ENCODE measurements at regions not wholly inside any gene's neighbourhood (a gene's known extent, or its start where the extent isn't known, plus 50 kb on each side); places are given as distances from the start of the nearest gene placed in this dataset.
"Not testable (repeated sequence)": the region's sequence is repeated elsewhere in the genome, so short reads cannot be mapped to it uniquely, and the experiment has no call there.

DNA sequence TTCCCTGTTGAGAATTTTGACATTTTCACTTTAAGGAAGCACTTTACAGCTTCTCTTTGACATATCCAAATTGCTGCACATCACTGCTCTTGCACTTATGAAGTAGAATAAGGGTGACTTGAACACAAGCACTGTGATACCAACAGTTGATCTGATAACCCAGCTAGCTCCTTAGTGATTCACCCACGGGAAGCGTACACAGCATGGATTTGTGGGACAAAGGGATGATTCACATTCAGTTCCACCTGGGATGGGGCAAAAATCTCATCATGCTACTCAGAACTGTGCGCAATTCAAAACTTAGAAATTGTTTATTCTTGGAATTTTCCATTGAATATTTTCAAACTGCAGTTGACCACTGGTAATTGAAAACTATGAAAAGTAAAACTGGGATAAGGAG is 1565.5 kb upstream of the CDH9 start:
- Histone ChIP-seq H3K4ac (ENCODE audit: low read depth in 1 of 2, low read length in 2 of 2) (no peak overlapping the region), H2AK5ac (ENCODE audit: low read length, severe bottlenecking) (no peak overlapping the region), H3K27me3 (ENCODE audit: control insufficient read depth in 1 of 2, insufficient read depth in 1 of 2, low read length in 2 of 2) (no peaks in the 10 kb centered on the region), H3K9me3 (ENCODE audit: control insufficient read depth, low read length) (peaks cover 23% of the 10 kb centered on the region), H2BK12ac (ENCODE audit: low read length in 2 of 2) (no peak overlapping the region), H2BK120ac (ENCODE audit: low read depth, low read length) (no peak overlapping the region), H2AFZ (ENCODE audit: low read depth, low read length) (no peak overlapping the region), H3K79me1 (replicated peaks; ENCODE audit: low read length, poor library complexity, severe bottlenecking) (no peaks in the 10 kb centered on the region), H3K18ac (ENCODE audit: low read depth in 1 of 2, low read length in 2 of 2) (no peak overlapping the region), H2BK15ac (ENCODE audit: low read depth, poor library complexity, severe bottlenecking) (no peak overlapping the region), H4K8ac (ENCODE audit: low read length) (no peak overlapping the region), H4K91ac (ENCODE audit: low read length) (no peak overlapping the region), H3K9ac (ENCODE audit: low read length) (no peak overlapping the region), H3K4me1 (ENCODE audit: control insufficient read depth, insufficient read depth, low read depth, low read length) (no peaks in the 10 kb centered on the region), H3K27ac (ENCODE audit: low read length, poor library complexity, severe bottlenecking) (no peak overlapping the region), H3K36me3 (ENCODE audit: control insufficient read depth in 1 of 2, insufficient read depth in 2 of 2, low read depth in 1 of 2, low read length in 2 of 2) (no peaks in the 10 kb centered on the region), H3K23ac (ENCODE audit: low read length in 2 of 2) (no peak overlapping the region), H3K14ac (ENCODE audit: low read length in 2 of 2) (no peak overlapping the region), H2BK5ac (ENCODE audit: low read depth, low read length, poor library complexity, severe bottlenecking) (no peak overlapping the region), H3K4me2 (ENCODE audit: low read length, poor library complexity, severe bottlenecking) (no peak overlapping the region), H3K4me3 (ENCODE audit: insufficient read depth in 1 of 2, low read depth in 1 of 2, low read length in 2 of 2) (no peak overlapping the region)
- DNase-seq: no peak
- 75% methylated on average over 2 of the region's 3 CpGs for WGBS

DNA sequence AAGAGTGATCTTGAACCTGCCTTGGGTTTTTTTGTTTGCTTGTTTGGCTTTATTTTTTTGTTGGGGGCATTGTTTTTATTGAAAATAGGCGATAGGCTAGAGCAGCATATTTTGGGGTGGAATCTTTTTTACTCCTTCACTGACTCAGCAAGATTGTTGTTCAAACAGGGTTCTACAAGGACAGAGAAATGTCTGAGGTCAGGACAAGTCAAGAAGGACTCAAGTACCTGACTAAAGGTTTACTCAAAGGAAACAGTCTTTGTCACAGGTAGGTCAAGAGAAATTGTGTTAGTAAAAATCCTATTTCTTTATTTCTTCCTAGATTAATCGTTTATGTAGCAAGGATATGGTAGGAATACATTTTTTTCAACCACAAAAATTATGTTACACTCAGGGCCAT is 1564.0 kb upstream of the CDH9 start:
- no peak overlapping the region for H3K23ac ChIP-seq (ENCODE audit: low read length in 2 of 2)
- no peak overlapping the region for H4K8ac ChIP-seq (ENCODE audit: low read length)
- peaks cover 11% of the 10 kb centered on the region for H3K9me3 ChIP-seq (ENCODE audit: control insufficient read depth, low read length)
- H2BK15ac ChIP-seq (ENCODE audit: low read depth, poor library complexity, severe bottlenecking): no peak overlapping the region
- no peak overlapping the region for H3K9ac ChIP-seq (ENCODE audit: low read length)
- 88% methylated on average over 1 of the region's 2 CpGs for WGBS
- H2BK5ac ChIP-seq (ENCODE audit: low read depth, low read length, poor library complexity, severe bottlenecking): no peak overlapping the region
- H2BK120ac ChIP-seq (ENCODE audit: low read depth, low read length): no peak overlapping the region
- H3K18ac ChIP-seq (ENCODE audit: low read depth in 1 of 2, low read length in 2 of 2): no peak overlapping the region
- no peaks in the 10 kb centered on the region for H3K27me3 ChIP-seq (ENCODE audit: control insufficient read depth in 1 of 2, insufficient read depth in 1 of 2, low read length in 2 of 2)
- H3K4ac ChIP-seq (ENCODE audit: low read depth in 1 of 2, low read length in 2 of 2): no peak overlapping the region
- H3K27ac ChIP-seq (ENCODE audit: low read length, poor library complexity, severe bottlenecking): no peak overlapping the region
- no peak overlapping the region for H3K4me2 ChIP-seq (ENCODE audit: low read length, poor library complexity, severe bottlenecking)
- no peak overlapping the region for H3K4me3 ChIP-seq (ENCODE audit: insufficient read depth in 1 of 2, low read depth in 1 of 2, low read length in 2 of 2)
- no peak overlapping the region for H4K91ac ChIP-seq (ENCODE audit: low read length)
- DNase-seq: no peak
- H3K79me1 ChIP-seq (replicated peaks; ENCODE audit: low read length, poor library complexity, severe bottlenecking): no peaks in the 10 kb centered on the region
- no peak overlapping the region for H2AK5ac ChIP-seq (ENCODE audit: low read length, severe bottlenecking)
- no peak overlapping the region for H3K14ac ChIP-seq (ENCODE audit: low read length in 2 of 2)
- no peak overlapping the region for H2BK12ac ChIP-seq (ENCODE audit: low read length in 2 of 2)
- no peak overlapping the region for H2AFZ ChIP-seq (ENCODE audit: low read depth, low read length)
- no peaks in the 10 kb centered on the region for H3K36me3 ChIP-seq (ENCODE audit: control insufficient read depth in 1 of 2, insufficient read depth in 2 of 2, low read depth in 1 of 2, low read length in 2 of 2)
- no peaks in the 10 kb centered on the region for H3K4me1 ChIP-seq (ENCODE audit: control insufficient read depth, insufficient read depth, low read depth, low read length)

DNA sequence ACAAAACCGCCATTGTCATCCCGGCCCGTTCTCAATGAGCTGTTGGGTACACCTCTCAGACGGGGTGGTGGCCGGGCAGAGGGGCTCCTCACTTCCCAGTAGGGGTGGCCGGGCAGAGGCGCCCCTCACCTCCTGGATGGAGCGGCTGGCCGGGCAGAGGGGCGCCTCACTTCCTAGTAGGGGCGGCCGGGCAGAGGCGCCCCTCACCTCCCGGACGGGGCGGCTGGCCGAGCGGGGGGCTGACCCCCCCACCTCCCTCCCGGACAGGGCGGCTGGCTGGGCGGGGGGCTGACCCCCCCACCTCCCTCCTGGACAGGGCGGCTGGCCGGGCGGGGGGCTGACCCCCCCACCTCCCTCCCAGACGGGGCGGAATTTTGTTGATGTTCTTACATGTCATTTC is 1558.3 kb upstream of the CDH9 start:
- not testable (repeated sequence) for H3K27me3 ChIP-seq (ENCODE audit: control insufficient read depth in 1 of 2, insufficient read depth in 1 of 2, low read length in 2 of 2); H3K36me3 ChIP-seq (ENCODE audit: control insufficient read depth in 1 of 2, insufficient read depth in 2 of 2, low read depth in 1 of 2, low read length in 2 of 2); H2BK12ac ChIP-seq (ENCODE audit: low read length in 2 of 2); H2BK120ac ChIP-seq (ENCODE audit: low read depth, low read length); H3K79me1 ChIP-seq (replicated peaks; ENCODE audit: low read length, poor library complexity, severe bottlenecking); H3K4me3 ChIP-seq (ENCODE audit: insufficient read depth in 1 of 2, low read depth in 1 of 2, low read length in 2 of 2); H3K14ac ChIP-seq (ENCODE audit: low read length in 2 of 2); H2AFZ ChIP-seq (ENCODE audit: low read depth, low read length); DNase-seq; H4K91ac ChIP-seq (ENCODE audit: low read length); H3K4me1 ChIP-seq (ENCODE audit: control insufficient read depth, insufficient read depth, low read depth, low read length); H3K18ac ChIP-seq (ENCODE audit: low read depth in 1 of 2, low read length in 2 of 2); H3K23ac ChIP-seq (ENCODE audit: low read length in 2 of 2); H3K27ac ChIP-seq (ENCODE audit: low read length, poor library complexity, severe bottlenecking); H2BK5ac ChIP-seq (ENCODE audit: low read depth, low read length, poor library complexity, severe bottlenecking); H2AK5ac ChIP-seq (ENCODE audit: low read length, severe bottlenecking); H3K4me2 ChIP-seq (ENCODE audit: low read length, poor library complexity, severe bottlenecking); H2BK15ac ChIP-seq (ENCODE audit: low read depth, poor library complexity, severe bottlenecking); H3K9ac ChIP-seq (ENCODE audit: low read length); H4K8ac ChIP-seq (ENCODE audit: low read length); H3K4ac ChIP-seq (ENCODE audit: low read depth in 1 of 2, low read length in 2 of 2)
- 90% methylated on average over 7 of the region's 26 CpGs for WGBS
- peaks cover 26% of the 10 kb centered on the region for H3K9me3 ChIP-seq (ENCODE audit: control insufficient read depth, low read length)

DNA sequence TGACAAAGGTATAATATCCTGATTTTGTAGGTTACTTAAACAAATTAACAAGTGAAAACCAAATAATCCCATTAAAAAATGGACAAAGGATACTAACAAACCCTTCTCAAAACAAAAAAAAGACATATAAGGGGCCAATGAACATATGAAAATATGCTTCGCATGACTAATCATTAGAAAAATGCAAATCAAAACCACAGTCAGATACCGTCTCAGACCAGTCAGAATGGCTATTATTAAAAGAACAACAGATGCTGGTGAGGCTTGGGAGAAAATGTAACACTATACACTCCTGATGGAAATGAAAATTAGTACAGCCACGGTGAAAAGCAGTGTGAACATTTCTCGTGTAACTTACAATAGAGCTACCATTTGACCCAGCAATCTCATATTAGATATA is 1542.2 kb upstream of the CDH9 start:
- DNase-seq: peak; percentile 7
- H3K9ac ChIP-seq (ENCODE audit: low read length): no peak overlapping the region
- H3K79me1 ChIP-seq (replicated peaks; ENCODE audit: low read length, poor library complexity, severe bottlenecking): no peaks in the 10 kb centered on the region
- no peak overlapping the region for H2BK12ac ChIP-seq (ENCODE audit: low read length in 2 of 2)
- H3K36me3 ChIP-seq (ENCODE audit: control insufficient read depth in 1 of 2, insufficient read depth in 2 of 2, low read depth in 1 of 2, low read length in 2 of 2): no peaks in the 10 kb centered on the region
- no peak overlapping the region for H2AK5ac ChIP-seq (ENCODE audit: low read length, severe bottlenecking)
- no peak overlapping the region for H2AFZ ChIP-seq (ENCODE audit: low read depth, low read length)
- H3K4me2 ChIP-seq (ENCODE audit: low read length, poor library complexity, severe bottlenecking): no peak overlapping the region
- H2BK120ac ChIP-seq (ENCODE audit: low read depth, low read length): no peak overlapping the region
- H2BK15ac ChIP-seq (ENCODE audit: low read depth, poor library complexity, severe bottlenecking): no peak overlapping the region
- H3K27me3 ChIP-seq (ENCODE audit: control insufficient read depth in 1 of 2, insufficient read depth in 1 of 2, low read length in 2 of 2): no peaks in the 10 kb centered on the region
- no peak overlapping the region for H2BK5ac ChIP-seq (ENCODE audit: low read depth, low read length, poor library complexity, severe bottlenecking)
- no peak overlapping the region for H3K4me3 ChIP-seq (ENCODE audit: insufficient read depth in 1 of 2, low read depth in 1 of 2, low read length in 2 of 2)
- no peak overlapping the region for H4K8ac ChIP-seq (ENCODE audit: low read length)
- no peak overlapping the region for H3K23ac ChIP-seq (ENCODE audit: low read length in 2 of 2)
- H3K4me1 ChIP-seq (ENCODE audit: control insufficient read depth, insufficient read depth, low read depth, low read length): peaks cover under 1% of the 10 kb centered on the region
- H3K14ac ChIP-seq (ENCODE audit: low read length in 2 of 2): no peak overlapping the region
- H3K18ac ChIP-seq (ENCODE audit: low read depth in 1 of 2, low read length in 2 of 2): no peak overlapping the region
- WGBS: 72% methylated on average over 3 of the region's 4 CpGs
- peaks cover 17% of the 10 kb centered on the region for H3K9me3 ChIP-seq (ENCODE audit: control insufficient read depth, low read length)
- no peak overlapping the region for H3K4ac ChIP-seq (ENCODE audit: low read depth in 1 of 2, low read length in 2 of 2)
- no peak overlapping the region for H3K27ac ChIP-seq (ENCODE audit: low read length, poor library complexity, severe bottlenecking)
- H4K91ac ChIP-seq (ENCODE audit: low read length): no peak overlapping the region
